ENCODE measurements at regions not wholly inside any gene's neighbourhood (a gene's known extent, or its start where the extent isn't known, plus 50 kb on each side); places are given as distances from the start of the nearest gene placed in this dataset.
"Not testable (repeated sequence)": the region's sequence is repeated elsewhere in the genome, so short reads cannot be mapped to it uniquely, and the experiment has no call there.

DNA sequence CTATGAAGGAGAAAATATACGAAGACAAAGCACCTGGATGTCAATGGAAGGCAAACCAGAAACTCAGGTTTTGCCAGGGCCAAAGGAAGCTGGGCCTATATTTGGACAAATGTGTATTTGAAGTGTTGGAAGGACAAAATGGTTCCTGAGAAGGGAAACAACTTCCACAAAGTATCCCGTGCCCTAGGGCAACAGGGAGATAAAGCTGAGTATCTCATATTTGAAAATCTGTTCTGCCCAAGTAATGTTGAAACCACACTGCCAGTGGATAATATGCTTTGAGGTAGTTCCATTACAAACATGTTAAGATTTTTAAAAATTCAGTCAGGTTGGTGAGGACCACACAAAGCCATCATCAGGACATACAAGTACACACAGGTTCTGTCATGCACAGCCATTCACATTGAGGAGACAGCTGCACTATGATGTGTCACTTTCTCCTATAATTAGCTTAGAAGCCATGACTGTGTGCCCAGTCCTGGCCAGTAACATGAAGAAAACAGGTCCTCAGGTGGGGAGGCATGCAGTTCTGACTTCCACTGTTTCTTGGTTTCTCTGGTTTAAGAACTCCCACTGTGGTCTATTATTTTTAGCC is 116.4 kb downstream of the PWWP3B start:
- no peaks in the 10 kb centered on the region for H3K36me3 Mint-ChIP-seq (ENCODE audit: low read depth)
- ChIA-PET CTCF (no interaction called here), POLR2A (no interaction called here)
- DNase-seq (no peak), ATAC-seq (ENCODE audit: low read depth) (no peak)
- intact Hi-C loops (cut with micrococcal nuclease) = no loop called here
- H3K4me1 Mint-ChIP-seq = no peaks in the 10 kb centered on the region
- no peak for TF ChIP-seq CTCF (IDR thresholded peaks at IDR 0.05)
- no peak overlapping the region for H3K4me3 Mint-ChIP-seq
- no peaks in the 10 kb centered on the region for H3K27me3 Mint-ChIP-seq
- H3K27ac Mint-ChIP-seq = no peak overlapping the region
- H3K9me3 Mint-ChIP-seq = no peaks in the 10 kb centered on the region

DNA sequence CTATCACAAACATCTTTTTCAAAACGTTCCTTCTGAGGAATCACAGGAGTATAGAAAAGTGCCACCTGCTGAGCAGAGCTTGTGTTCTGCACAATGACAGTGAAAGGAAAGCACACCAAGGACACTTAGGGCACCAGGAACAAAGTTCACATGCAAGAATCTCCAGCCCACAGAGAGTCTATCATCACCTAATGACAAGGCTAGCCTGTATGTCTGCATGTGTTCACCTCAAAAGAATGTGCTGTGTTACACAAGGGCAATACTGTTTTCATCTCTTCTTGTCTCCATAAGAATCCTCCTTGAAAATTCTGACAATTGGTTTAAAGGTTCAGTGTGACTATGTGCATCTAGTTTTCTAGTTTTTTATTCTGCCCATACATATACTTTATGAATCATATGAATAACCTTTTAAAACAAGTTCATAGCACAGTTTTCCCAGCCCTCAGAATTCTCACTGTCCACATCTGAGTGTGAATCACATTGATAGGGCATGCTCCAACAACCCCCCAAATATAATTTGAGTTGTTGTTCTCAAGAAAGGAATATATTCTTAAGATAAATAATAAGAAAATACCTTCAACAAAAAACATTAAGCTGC is 118.0 kb downstream of the PWWP3B start:
- POLR2A ChIA-PET = no interaction called here
- intact Hi-C loops (cut with micrococcal nuclease) = no loop called here

DNA sequence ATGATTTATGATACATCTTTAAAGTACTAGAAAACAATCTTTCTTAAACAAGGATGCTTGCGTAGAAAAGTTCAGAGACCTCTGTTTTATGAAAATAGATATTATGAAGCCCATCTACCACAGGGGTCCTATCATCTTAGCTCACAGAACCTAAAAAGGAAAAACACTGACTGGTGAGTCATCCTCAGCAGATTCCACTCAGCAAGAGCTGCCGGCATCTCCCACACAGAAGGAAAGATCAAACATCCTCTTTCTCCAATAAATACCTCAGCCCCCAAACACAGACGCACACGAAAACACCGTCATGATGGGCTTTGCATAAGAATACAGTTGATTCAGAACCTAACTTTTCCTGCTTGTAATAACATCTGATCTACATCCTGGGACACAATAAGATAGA is 122.7 kb downstream of the PWWP3B start:
- ATAC-seq (ENCODE audit: low read depth); H3K36me3 Mint-ChIP-seq (ENCODE audit: low read depth); H3K4me1 Mint-ChIP-seq; POLR2A ChIA-PET; DNase-seq; intact Hi-C loops (cut with micrococcal nuclease); H3K4me3 Mint-ChIP-seq; H3K27me3 Mint-ChIP-seq; H3K9me3 Mint-ChIP-seq; CTCF ChIA-PET; H3K27ac Mint-ChIP-seq: not testable (repeated sequence)

More for the DNA sequence above, 118.0 kb downstream of the PWWP3B start:
- Mint-ChIP-seq H3K4me3 (no peak overlapping the region), H3K9me3 (no peaks in the 10 kb centered on the region), H3K27me3 (no peaks in the 10 kb centered on the region), H3K27ac (no peak overlapping the region), H3K36me3 (ENCODE audit: low read depth) (no peaks in the 10 kb centered on the region), H3K4me1 (no peaks in the 10 kb centered on the region)
- DNase-seq (no peak), ATAC-seq (ENCODE audit: low read depth) (no peak)
- TF ChIP-seq CTCF (IDR thresholded peaks at IDR 0.05) = no peak
- CTCF ChIA-PET = no interaction called here

DNA sequence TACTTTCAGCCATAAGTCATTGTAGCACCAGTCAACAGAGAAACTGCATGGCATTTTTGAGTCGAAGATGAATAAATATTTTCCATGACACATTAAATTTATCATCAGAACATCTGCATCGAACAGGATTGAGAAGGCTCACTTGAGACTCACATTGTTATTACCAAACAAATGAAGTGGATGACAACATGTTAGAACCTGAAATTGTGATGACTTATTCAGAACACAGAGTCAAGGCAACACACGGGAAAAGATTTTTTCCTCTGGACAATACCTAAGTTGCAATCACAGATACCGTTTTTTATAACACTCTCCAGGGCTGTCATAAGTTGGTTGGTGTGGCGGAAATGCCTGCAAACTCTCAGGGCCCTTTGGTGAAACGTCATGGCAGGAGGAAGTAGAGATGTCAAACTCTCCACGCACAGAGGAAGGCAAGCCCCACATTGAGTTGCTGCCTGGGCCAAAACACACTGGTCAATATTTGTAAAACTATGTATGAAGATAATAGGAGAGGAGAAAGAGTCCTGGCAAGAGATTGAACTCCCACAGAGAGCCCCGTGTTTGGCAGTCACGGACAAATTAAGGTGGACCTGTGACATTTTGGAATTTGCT is 123.8 kb downstream of the PWWP3B start:
- H3K4me3 Mint-ChIP-seq; DNase-seq; intact Hi-C loops (cut with micrococcal nuclease); ATAC-seq (ENCODE audit: low read depth); H3K36me3 Mint-ChIP-seq (ENCODE audit: low read depth); H3K27ac Mint-ChIP-seq; H3K9me3 Mint-ChIP-seq; CTCF ChIA-PET; H3K27me3 Mint-ChIP-seq; POLR2A ChIA-PET; H3K4me1 Mint-ChIP-seq: not testable (repeated sequence)

- ChIA-PET POLR2A (no interaction called here), CTCF (no interaction called here)
- intact Hi-C loops (cut with micrococcal nuclease) = loop anchor here (10.0 kb wide), 1 partner anchor 45 kb away; no protein-coding TSS in a partner anchor
- Mint-ChIP-seq H3K4me3 (no peak overlapping the region), H3K36me3 (ENCODE audit: low read depth) (no peaks in the 10 kb centered on the region), H3K4me1 (no peaks in the 10 kb centered on the region), H3K9me3 (no peaks in the 10 kb centered on the region), H3K27ac (no peak overlapping the region), H3K27me3 (no peaks in the 10 kb centered on the region)
- no peak for DNase-seq
- no peak for ATAC-seq (ENCODE audit: low read depth)
- no peak for TF ChIP-seq CTCF (IDR thresholded peaks at IDR 0.05)
Observed at GRCh38 chrX:106300239-106300638, 132.1 kb downstream of the PWWP3B start.

DNA sequence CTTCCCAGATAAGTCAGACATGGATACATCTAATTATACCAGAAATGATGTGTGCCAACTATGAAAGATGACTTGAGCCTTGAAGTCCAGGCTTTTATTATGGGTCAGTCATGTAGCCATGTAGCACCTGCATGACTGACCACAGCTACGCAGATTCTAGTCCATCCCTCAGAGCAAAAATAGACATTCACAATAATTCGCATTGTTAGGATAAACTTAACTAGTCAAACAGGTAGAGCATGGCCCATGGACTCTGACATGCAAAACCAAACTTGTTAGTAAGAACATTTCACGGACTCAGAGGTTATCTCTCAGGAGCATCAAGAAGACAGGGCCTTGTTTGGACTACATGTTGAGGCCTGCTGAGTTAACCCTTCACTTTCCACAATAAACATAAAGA is 132.6 kb downstream of the PWWP3B start:
- Mint-ChIP-seq H3K4me3 (no peak overlapping the region), H3K4me1 (no peaks in the 10 kb centered on the region), H3K27me3 (no peaks in the 10 kb centered on the region), H3K27ac (no peak overlapping the region), H3K9me3 (no peaks in the 10 kb centered on the region), H3K36me3 (ENCODE audit: low read depth) (no peaks in the 10 kb centered on the region)
- POLR2A ChIA-PET = no interaction called here
- intact Hi-C loops (cut with micrococcal nuclease) = loop anchor here (10.0 kb wide), 1 partner anchor 46 kb away; no protein-coding TSS in a partner anchor
- no peak for TF ChIP-seq CTCF (IDR thresholded peaks at IDR 0.05)
- ATAC-seq (ENCODE audit: low read depth) = no peak
- no peak for DNase-seq
- CTCF ChIA-PET = no interaction called here
